ENCODE measurements at regions not wholly inside any gene's neighbourhood (a gene's known extent, or its start where the extent isn't known, plus 50 kb on each side); places are given as distances from the start of the nearest gene placed in this dataset.

DNA sequence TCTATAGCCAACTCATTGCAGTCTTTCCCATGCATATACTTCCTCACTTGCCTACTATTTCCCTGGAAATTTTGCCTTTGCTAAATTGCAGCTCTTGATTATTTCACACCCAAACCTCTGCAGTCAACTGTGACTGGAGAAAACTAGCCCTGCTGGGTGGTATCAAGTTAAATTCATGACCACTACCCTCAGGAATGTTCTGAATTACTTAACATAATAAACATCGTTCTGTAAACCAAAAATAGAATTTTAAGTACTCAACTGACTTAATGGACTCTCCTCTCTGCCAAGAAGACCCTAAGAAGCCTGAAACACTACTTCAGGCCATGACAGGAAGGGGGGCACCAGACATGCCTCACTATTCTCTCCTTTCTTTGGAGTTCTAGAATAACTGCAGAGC lies 1278.0 kb upstream of the GBE1 start:
- Mint-ChIP-seq H3K27ac (no peak overlapping the region), H3K27me3 (no peaks in the 10 kb centered on the region), H3K36me3 (ENCODE audit: low read depth) (no peaks in the 10 kb centered on the region), H3K4me3 (no peak overlapping the region), H3K4me1 (no peaks in the 10 kb centered on the region)
- no peaks in the 10 kb centered on the region for H3K9me3 ChIP-seq (ENCODE audit: control insufficient read depth, low read length, poor library complexity, severe bottlenecking)
- ATAC-seq, result no peak
- DNase-seq, result no peak

DNA sequence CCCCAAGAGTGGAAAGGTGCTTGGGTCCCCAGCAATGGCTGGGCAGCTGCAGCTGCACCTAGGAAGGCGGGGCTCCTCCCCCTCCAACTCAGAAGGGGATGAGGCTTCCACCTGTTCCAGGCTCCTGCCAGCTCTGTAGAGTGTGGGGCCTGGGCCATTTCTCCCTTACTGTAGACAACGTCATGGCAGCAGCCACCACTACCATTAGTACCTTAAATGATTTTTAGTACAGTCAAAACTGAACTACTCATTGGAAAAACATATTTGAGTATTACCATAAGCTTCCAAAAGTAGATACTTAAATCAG lies 1274.2 kb upstream of the GBE1 start:
- no peak for ATAC-seq
- H3K9me3 ChIP-seq (ENCODE audit: control insufficient read depth, low read length, poor library complexity, severe bottlenecking), result no peaks in the 10 kb centered on the region
- no peak for DNase-seq
- H3K4me3 Mint-ChIP-seq, result no peak overlapping the region
- no peaks in the 10 kb centered on the region for H3K36me3 Mint-ChIP-seq (ENCODE audit: low read depth)
- H3K27ac Mint-ChIP-seq, result no peak overlapping the region
- no peaks in the 10 kb centered on the region for H3K27me3 Mint-ChIP-seq
- H3K4me1 Mint-ChIP-seq, result no peaks in the 10 kb centered on the region

DNA sequence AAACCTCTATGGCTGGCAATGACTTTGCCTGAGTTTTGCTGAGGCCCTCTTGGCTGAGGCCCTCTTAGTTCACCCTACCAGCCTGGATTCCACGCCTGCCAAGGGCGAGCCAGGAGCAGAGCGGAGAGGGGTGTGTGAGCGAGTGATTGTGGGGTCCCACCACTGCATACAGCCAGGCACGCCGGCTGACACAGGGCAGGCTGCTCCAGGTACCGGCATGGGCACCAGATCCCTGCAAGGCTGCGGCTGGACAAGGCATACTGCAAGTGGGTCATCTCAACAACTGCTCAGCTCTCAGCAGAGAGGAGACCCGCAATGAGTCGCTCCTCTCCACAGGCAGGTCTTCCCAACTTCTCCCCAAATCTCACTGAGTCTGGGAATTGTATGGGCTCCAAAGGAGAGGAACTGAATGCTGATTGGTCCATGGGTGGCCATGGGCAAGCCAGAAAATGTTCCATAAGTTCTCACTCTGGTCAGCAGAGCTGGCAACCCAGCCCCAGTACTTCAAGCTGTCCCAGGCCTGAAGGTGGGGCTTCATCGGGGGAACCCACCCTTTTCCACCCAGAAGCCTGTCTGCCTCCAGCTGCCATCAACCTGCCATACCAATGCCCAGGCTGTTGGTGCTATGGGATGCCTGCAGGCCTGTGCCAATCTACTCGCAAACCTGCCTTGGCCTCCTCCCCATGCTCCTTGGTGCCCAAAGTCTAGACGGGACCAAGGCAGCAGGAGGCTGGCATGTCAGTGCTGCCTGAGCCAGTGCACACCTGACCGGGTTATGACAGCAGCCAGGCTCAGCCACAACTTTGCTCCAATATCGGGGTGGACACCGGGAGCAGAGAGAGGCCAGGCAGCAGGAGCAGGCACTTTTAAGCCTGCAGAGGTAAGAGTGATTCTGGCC lies 1273.6 kb upstream of the GBE1 start:
- ATAC-seq, result no peak
- no peak overlapping the region for H3K27ac Mint-ChIP-seq

DNA sequence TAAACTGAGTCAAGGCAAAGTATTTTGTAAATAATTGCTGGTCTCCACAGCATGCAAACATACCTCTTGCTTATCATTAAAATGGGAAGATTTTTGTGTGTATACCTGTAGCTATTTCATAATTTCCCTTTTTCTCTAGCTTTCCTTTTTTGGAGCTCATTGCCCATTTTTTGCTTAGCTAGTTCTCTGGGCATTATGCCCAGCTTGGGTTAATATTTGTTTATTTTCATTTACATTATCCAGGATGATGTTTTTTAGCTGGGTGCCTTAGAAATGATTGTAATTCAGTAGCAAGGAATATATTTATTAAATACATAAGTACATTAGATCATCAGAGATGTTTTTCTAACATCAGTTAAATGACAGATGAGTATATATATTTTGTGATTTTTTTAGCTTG lies 1271.7 kb upstream of the GBE1 start:
- no peak for ATAC-seq
- Mint-ChIP-seq H3K4me1 (no peaks in the 10 kb centered on the region), H3K36me3 (ENCODE audit: low read depth) (no peaks in the 10 kb centered on the region), H3K27ac (no peak overlapping the region), H3K4me3 (no peak overlapping the region), H3K27me3 (no peaks in the 10 kb centered on the region)
- H3K9me3 ChIP-seq (ENCODE audit: control insufficient read depth, low read length, poor library complexity, severe bottlenecking), result no peaks in the 10 kb centered on the region
- no peak for DNase-seq

More for the DNA sequence above, 1273.6 kb upstream of the GBE1 start:
- Mint-ChIP-seq H3K36me3 (ENCODE audit: low read depth) (no peaks in the 10 kb centered on the region), H3K27me3 (no peaks in the 10 kb centered on the region), H3K4me3 (no peak overlapping the region), H3K4me1 (no peaks in the 10 kb centered on the region)
- DNase-seq, result no peak
- H3K9me3 ChIP-seq (ENCODE audit: control insufficient read depth, low read length, poor library complexity, severe bottlenecking), result no peaks in the 10 kb centered on the region

- DNase-seq, result no peak
- Mint-ChIP-seq H3K4me3 (no peak overlapping the region), H3K4me1 (no peaks in the 10 kb centered on the region), H3K36me3 (ENCODE audit: low read depth) (no peaks in the 10 kb centered on the region), H3K27me3 (no peaks in the 10 kb centered on the region), H3K27ac (no peak overlapping the region)
- no peak for ATAC-seq
- no peaks in the 10 kb centered on the region for H3K9me3 ChIP-seq (ENCODE audit: control insufficient read depth, low read length, poor library complexity, severe bottlenecking)
These were observed 1261.6 kb upstream of the GBE1 start for GRCh38 chr3:83023086-83023485.

DNA sequence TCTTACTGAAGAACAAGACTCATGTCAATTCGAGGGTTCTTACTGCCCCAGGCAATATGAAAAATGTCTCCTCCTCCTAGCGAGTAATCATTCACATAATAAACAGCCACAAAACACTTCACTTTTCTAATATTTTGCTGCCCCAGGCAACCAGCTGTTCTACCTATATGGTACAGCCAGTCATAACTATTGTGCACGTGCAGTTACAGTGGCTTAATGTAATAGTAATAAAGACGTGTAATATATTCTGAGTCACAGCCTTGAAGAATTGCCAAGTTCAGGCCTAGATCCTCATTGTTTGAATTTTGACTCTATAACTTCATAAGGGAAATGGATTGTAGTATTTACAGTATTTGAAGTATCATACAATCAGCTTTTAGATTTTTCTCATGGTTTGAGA lies 1250.0 kb upstream of the GBE1 start:
- Mint-ChIP-seq H3K4me3 (no peak overlapping the region), H3K27ac (no peak overlapping the region), H3K27me3 (no peaks in the 10 kb centered on the region), H3K4me1 (no peaks in the 10 kb centered on the region), H3K36me3 (ENCODE audit: low read depth) (no peaks in the 10 kb centered on the region)
- no peak for DNase-seq
- ATAC-seq, result no peak
- H3K9me3 ChIP-seq (ENCODE audit: control insufficient read depth, low read length, poor library complexity, severe bottlenecking), result no peaks in the 10 kb centered on the region

DNA sequence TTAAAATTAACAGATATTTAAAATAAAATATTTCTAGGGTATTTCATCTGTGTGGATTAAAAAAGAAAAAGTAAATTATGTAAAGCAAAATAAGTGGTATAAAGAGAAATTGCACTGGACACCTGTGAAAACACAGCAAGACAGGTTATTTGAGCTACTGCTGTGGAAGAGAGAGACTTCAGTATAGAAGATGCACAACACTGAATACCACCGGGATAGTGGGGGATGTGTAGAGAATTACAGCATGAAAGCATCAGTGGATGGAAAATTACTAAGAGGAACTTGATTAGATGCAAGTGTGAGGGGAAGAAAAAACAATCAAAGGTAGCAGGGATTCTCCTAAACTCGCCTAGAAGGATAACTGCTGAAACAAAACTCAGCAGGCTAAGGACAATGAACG lies 1242.5 kb upstream of the GBE1 start:
- ATAC-seq, result no peak
- H3K9me3 ChIP-seq (ENCODE audit: control insufficient read depth, low read length, poor library complexity, severe bottlenecking), result no peaks in the 10 kb centered on the region
- Mint-ChIP-seq H3K4me3 (no peak overlapping the region), H3K27me3 (no peaks in the 10 kb centered on the region), H3K27ac (no peak overlapping the region), H3K36me3 (ENCODE audit: low read depth) (no peaks in the 10 kb centered on the region), H3K4me1 (no peaks in the 10 kb centered on the region)
- no peak for DNase-seq

- Mint-ChIP-seq H3K36me3 (ENCODE audit: low read depth) (no peaks in the 10 kb centered on the region), H3K27me3 (no peaks in the 10 kb centered on the region), H3K4me3 (no peak overlapping the region), H3K4me1 (no peaks in the 10 kb centered on the region), H3K27ac (no peak overlapping the region)
- ATAC-seq, result no peak
- DNase-seq, result no peak
- H3K9me3 ChIP-seq (ENCODE audit: control insufficient read depth, low read length, poor library complexity, severe bottlenecking), result no peaks in the 10 kb centered on the region
These were observed 1241.5 kb upstream of the GBE1 start for GRCh38 chr3:83002869-83003445.

DNA sequence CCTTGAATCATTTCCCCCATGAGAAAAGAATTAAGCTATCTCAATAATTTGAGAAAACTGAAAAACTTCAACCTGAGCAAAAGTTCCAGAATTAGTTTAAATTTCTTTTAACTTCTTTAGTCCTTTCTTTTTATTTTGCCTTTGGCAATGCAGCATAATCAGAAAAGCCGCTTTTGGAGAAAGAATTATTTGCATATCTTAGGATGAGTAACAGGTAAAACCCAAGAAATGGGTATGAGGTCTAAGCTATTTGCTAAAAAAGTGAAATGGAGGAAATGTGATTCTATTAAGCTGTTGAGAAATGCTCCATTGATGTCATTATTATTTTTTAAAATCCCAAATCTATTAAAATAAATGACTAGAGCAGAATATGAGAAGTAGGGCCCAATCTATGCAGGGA lies 1238.3 kb upstream of the GBE1 start:
- Mint-ChIP-seq H3K27ac (no peak overlapping the region), H3K36me3 (ENCODE audit: low read depth) (no peaks in the 10 kb centered on the region), H3K4me1 (no peaks in the 10 kb centered on the region), H3K4me3 (no peak overlapping the region), H3K27me3 (no peaks in the 10 kb centered on the region)
- DNase-seq, result no peak
- no peaks in the 10 kb centered on the region for H3K9me3 ChIP-seq (ENCODE audit: control insufficient read depth, low read length, poor library complexity, severe bottlenecking)
- no peak for ATAC-seq

- Mint-ChIP-seq H3K4me1 (no peaks in the 10 kb centered on the region), H3K4me3 (no peak overlapping the region), H3K36me3 (ENCODE audit: low read depth) (no peaks in the 10 kb centered on the region), H3K27ac (no peak overlapping the region), H3K27me3 (no peaks in the 10 kb centered on the region)
- peaks cover 2% of the 10 kb centered on the region for H3K9me3 ChIP-seq (ENCODE audit: control insufficient read depth, low read length, poor library complexity, severe bottlenecking)
- DNase-seq (no peak), ATAC-seq (no peak)
These were observed 1216.9 kb upstream of the GBE1 start for GRCh38 chr3:82978368-82978767.

GRCh38 chr3:82977871-82978270 lies 1216.4 kb upstream of the GBE1 start:
- no peaks in the 10 kb centered on the region for H3K4me1 Mint-ChIP-seq
- ATAC-seq (no peak), DNase-seq (no peak)
- H3K4me3 Mint-ChIP-seq, result no peak overlapping the region
- H3K27ac Mint-ChIP-seq, result no peak overlapping the region
- H3K9me3 ChIP-seq (ENCODE audit: control insufficient read depth, low read length, poor library complexity, severe bottlenecking), result peaks cover 2% of the 10 kb centered on the region
- no peaks in the 10 kb centered on the region for H3K36me3 Mint-ChIP-seq (ENCODE audit: low read depth)
- no peaks in the 10 kb centered on the region for H3K27me3 Mint-ChIP-seq

GRCh38 chr3:82973791-82974190 lies 1212.3 kb upstream of the GBE1 start:
- Mint-ChIP-seq H3K4me1 (no peaks in the 10 kb centered on the region), H3K36me3 (ENCODE audit: low read depth) (no peaks in the 10 kb centered on the region), H3K27me3 (no peaks in the 10 kb centered on the region), H3K4me3 (no peak overlapping the region), H3K27ac (no peak overlapping the region)
- no peak for DNase-seq
- ATAC-seq, result no peak
- H3K9me3 ChIP-seq (ENCODE audit: control insufficient read depth, low read length, poor library complexity, severe bottlenecking), result no peaks in the 10 kb centered on the region

DNA sequence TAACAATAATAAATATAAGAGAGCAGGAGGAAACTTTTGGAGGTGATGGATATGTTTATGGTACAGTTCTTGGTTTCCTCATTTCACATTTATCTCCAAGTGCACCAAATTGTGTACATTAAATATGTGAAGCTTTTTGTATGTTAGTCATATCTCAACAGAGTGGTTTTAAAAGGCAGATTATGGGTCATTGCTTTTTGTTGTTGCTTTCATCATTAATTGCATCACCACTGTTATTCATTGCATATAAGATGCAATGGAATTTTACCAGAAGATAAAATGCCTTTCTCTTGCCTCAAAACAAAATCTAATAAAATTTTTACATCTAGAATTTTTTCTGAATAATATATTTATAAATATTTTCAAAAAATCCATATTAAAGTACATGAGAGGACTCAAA lies 1198.9 kb upstream of the GBE1 start:
- Mint-ChIP-seq H3K4me1 (no peaks in the 10 kb centered on the region), H3K27ac (no peak overlapping the region), H3K36me3 (ENCODE audit: low read depth) (no peaks in the 10 kb centered on the region), H3K27me3 (no peaks in the 10 kb centered on the region), H3K4me3 (no peak overlapping the region)
- ATAC-seq (no peak), DNase-seq (no peak)
- no peaks in the 10 kb centered on the region for H3K9me3 ChIP-seq (ENCODE audit: control insufficient read depth, low read length, poor library complexity, severe bottlenecking)

- Mint-ChIP-seq H3K27ac (no peak overlapping the region), H3K36me3 (ENCODE audit: low read depth) (no peaks in the 10 kb centered on the region), H3K4me3 (no peak overlapping the region), H3K27me3 (no peaks in the 10 kb centered on the region), H3K4me1 (no peaks in the 10 kb centered on the region)
- DNase-seq (no peak), ATAC-seq (no peak)
- no peaks in the 10 kb centered on the region for H3K9me3 ChIP-seq (ENCODE audit: control insufficient read depth, low read length, poor library complexity, severe bottlenecking)
These were observed 1196.3 kb upstream of the GBE1 start for GRCh38 chr3:82957696-82958095.

Data from T-helper 17 cell (primary cell).